Stimulated activated naive B cell treated with anti-CD40 and anti-IgM and Interleukin-4, amounts not matched to agents 10 μg/mL and 1 μg/mL and 100 μg/mL, for 72 hours (primary cell): ENCODE measurements at regions not wholly inside any gene's neighbourhood (a gene's known extent, or its start where the extent isn't known, plus 50 kb on each side); places are given as distances from the start of the nearest gene placed in this dataset.

Experiments used
- ATAC-seq, 2 donors: fragments of 150-1000 bp; cut with Tn5 transposase; replicated peaks; 2 replicates each; pipeline ENCODE4 v1.10.0; 2021; ENCODE audit warnings: moderate library complexity in 1 of 2
- DNase-seq: peaks from one replicate; pipeline ENCODE4 v3.0.0; 2021
- H3K27ac Mint-ChIP-seq: one replicate; pipeline ENCODE4 v1.8.0; 2022; ENCODE audit warnings: mild to moderate bottlenecking, mixed read lengths
- H3K27me3 Mint-ChIP-seq, 2 donors: one replicate each; pipeline ENCODE4 v1.8.0; 2022; ENCODE audit warnings: mixed read lengths in 2 of 2
- H3K36me3 Mint-ChIP-seq, 2 donors: one replicate each; pipeline ENCODE4 v1.8.0; 2022; ENCODE audit warnings: mixed read lengths in 2 of 2, mild to moderate bottlenecking in 1 of 2
- H3K4me1 Mint-ChIP-seq, 2 donors: one replicate each; pipeline ENCODE4 v1.8.0; 2022; ENCODE audit warnings: mixed read lengths in 2 of 2, mild to moderate bottlenecking in 1 of 2
- H3K4me3 Mint-ChIP-seq, 2 donors: one replicate each; pipeline ENCODE4 v1.8.0; 2022; ENCODE audit warnings: mild to moderate bottlenecking in 2 of 2, mixed read lengths in 2 of 2, moderate library complexity in 1 of 2
- H3K9me3 Mint-ChIP-seq, 2 donors: one replicate each; pipeline ENCODE4 v1.8.0; 2022; ENCODE audit warnings: mixed read lengths in 2 of 2, mild to moderate bottlenecking in 1 of 2

- ATAC-seq (no peak), DNase-seq (no peak)
- Mint-ChIP-seq H3K4me3 (no peak overlapping the region), H3K36me3 (no peaks in the 10 kb centered on the region), H3K4me1 (peaks cover 4 to 7% of the 10 kb centered on the region in 2 donors), H3K27ac (no peak overlapping the region), H3K27me3 (no peaks in the 10 kb centered on the region), H3K9me3 (peaks cover 0 to 4% of the 10 kb centered on the region in 2 donors)
These were observed 249.7 kb upstream of the NPY start for GRCh38 chr7:24034251-24034650.

- no peak for DNase-seq
- no peak overlapping the region for H3K4me3 Mint-ChIP-seq
- peaks cover 0 to 4% of the 10 kb centered on the region in 2 donors for H3K9me3 Mint-ChIP-seq
- H3K36me3 Mint-ChIP-seq: no peaks in the 10 kb centered on the region
- H3K27me3 Mint-ChIP-seq: no peaks in the 10 kb centered on the region
- no peak overlapping the region for H3K27ac Mint-ChIP-seq
- H3K4me1 Mint-ChIP-seq: peaks cover 4 to 7% of the 10 kb centered on the region in 2 donors
- no peak for ATAC-seq
These were observed 248.5 kb upstream of the NPY start for GRCh38 chr7:24035366-24036032.

GRCh38 chr7:24036033-24036412, 248.0 kb upstream of the NPY start:
- H3K27ac Mint-ChIP-seq: no peak overlapping the region
- H3K4me1 Mint-ChIP-seq: peaks cover 4 to 7% of the 10 kb centered on the region in 2 donors
- H3K4me3 Mint-ChIP-seq: no peak overlapping the region
- peaks cover 0 to 4% of the 10 kb centered on the region in 2 donors for H3K9me3 Mint-ChIP-seq
- no peak for ATAC-seq
- no peaks in the 10 kb centered on the region for H3K36me3 Mint-ChIP-seq
- H3K27me3 Mint-ChIP-seq: no peaks in the 10 kb centered on the region
- DNase-seq: no peak

- no peaks in the 10 kb centered on the region for H3K27me3 Mint-ChIP-seq
- no peak overlapping the region for H3K4me3 Mint-ChIP-seq
These were observed 245.0 kb upstream of the NPY start for GRCh38 chr7:24038993-24039392.

GRCh38 chr7:24039991-24040624, 243.9 kb upstream of the NPY start:
- Mint-ChIP-seq H3K9me3 (peaks cover 0 to 4% of the 10 kb centered on the region in 2 donors), H3K36me3 (no peaks in the 10 kb centered on the region), H3K27ac (no peak overlapping the region), H3K4me1 (peaks cover 4 to 7% of the 10 kb centered on the region in 2 donors), H3K4me3 (no peak overlapping the region), H3K27me3 (peaks cover 0 to 4% of the 10 kb centered on the region in 2 donors)
- ATAC-seq (no peak), DNase-seq (no peak)

More at GRCh38 chr7:24038993-24039392, 245.0 kb upstream of the NPY start:
- Mint-ChIP-seq H3K9me3 (peaks cover 0 to 4% of the 10 kb centered on the region in 2 donors), H3K4me1 (peaks cover 4 to 7% of the 10 kb centered on the region in 2 donors), H3K36me3 (no peaks in the 10 kb centered on the region), H3K27ac (no peak overlapping the region)
- no peak for DNase-seq
- ATAC-seq: no peak

GRCh38 chr7:24042028-24042427, 242.0 kb upstream of the NPY start:
- Mint-ChIP-seq H3K27me3 (peaks cover 0 to 4% of the 10 kb centered on the region in 2 donors), H3K9me3 (no peaks in the 10 kb centered on the region), H3K4me3 (no peak overlapping the region), H3K36me3 (no peaks in the 10 kb centered on the region), H3K27ac (no peak overlapping the region), H3K4me1 (no peaks in the 10 kb centered on the region)
- DNase-seq (no peak), ATAC-seq (no peak)

- Mint-ChIP-seq H3K4me1 (no peaks in the 10 kb centered on the region), H3K27me3 (peaks cover 3 to 11% of the 10 kb centered on the region in 2 donors), H3K9me3 (peaks cover 3 to 4% of the 10 kb centered on the region in 2 donors), H3K27ac (no peak overlapping the region), H3K36me3 (no peaks in the 10 kb centered on the region), H3K4me3 (no peak overlapping the region)
- DNase-seq: no peak
- ATAC-seq: no peak
These were observed 234.7 kb upstream of the NPY start for GRCh38 chr7:24049296-24049695.

- H3K27ac Mint-ChIP-seq: no peak overlapping the region
- H3K4me1 Mint-ChIP-seq: no peaks in the 10 kb centered on the region
- ATAC-seq: no peak
These were observed 232.9 kb upstream of the NPY start for GRCh38 chr7:24050991-24051560.

GRCh38 chr7:24051651-24052050, 232.3 kb upstream of the NPY start:
- Mint-ChIP-seq H3K4me3 (no peak overlapping the region), H3K36me3 (no peaks in the 10 kb centered on the region), H3K9me3 (peaks cover 3 to 4% of the 10 kb centered on the region in 2 donors), H3K4me1 (no peaks in the 10 kb centered on the region), H3K27ac (no peak overlapping the region), H3K27me3 (peaks cover 0 to 11% of the 10 kb centered on the region in 2 donors)
- ATAC-seq (no peak), DNase-seq (no peak)

More at GRCh38 chr7:24050991-24051560, 232.9 kb upstream of the NPY start:
- H3K4me3 Mint-ChIP-seq: no peak overlapping the region
- H3K36me3 Mint-ChIP-seq: no peaks in the 10 kb centered on the region
- no peak for DNase-seq
- H3K27me3 Mint-ChIP-seq: peaks cover 0 to 11% of the 10 kb centered on the region in 2 donors
- peaks cover 3 to 4% of the 10 kb centered on the region in 2 donors for H3K9me3 Mint-ChIP-seq

- DNase-seq (no peak), ATAC-seq (no peak)
- Mint-ChIP-seq H3K4me1 (no peaks in the 10 kb centered on the region), H3K27me3 (peaks cover 0 to 11% of the 10 kb centered on the region in 2 donors), H3K4me3 (no peak overlapping the region), H3K36me3 (no peaks in the 10 kb centered on the region), H3K27ac (no peak overlapping the region), H3K9me3 (peaks cover 3 to 4% of the 10 kb centered on the region in 2 donors)
These were observed 231.3 kb upstream of the NPY start for GRCh38 chr7:24052572-24053260.

GRCh38 chr7:24054236-24054635, 229.8 kb upstream of the NPY start:
- Mint-ChIP-seq H3K27ac (no peak overlapping the region), H3K27me3 (peaks cover 8 to 11% of the 10 kb centered on the region in 2 donors), H3K4me3 (no peak overlapping the region), H3K9me3 (peaks cover 0 to 1% of the 10 kb centered on the region in 2 donors), H3K36me3 (no peaks in the 10 kb centered on the region), H3K4me1 (no peaks in the 10 kb centered on the region)
- DNase-seq (no peak), ATAC-seq (no peak)

GRCh38 chr7:24057243-24057642, 226.7 kb upstream of the NPY start:
- H3K27ac Mint-ChIP-seq: no peak overlapping the region
- H3K9me3 Mint-ChIP-seq: no peaks in the 10 kb centered on the region
- DNase-seq: no peak
- H3K4me3 Mint-ChIP-seq: no peak overlapping the region
- no peaks in the 10 kb centered on the region for H3K4me1 Mint-ChIP-seq
- no peaks in the 10 kb centered on the region for H3K36me3 Mint-ChIP-seq
- H3K27me3 Mint-ChIP-seq: peaks cover 8 to 10% of the 10 kb centered on the region in 2 donors
- ATAC-seq: no peak

- Mint-ChIP-seq H3K9me3 (peaks cover 0 to 1% of the 10 kb centered on the region in 2 donors), H3K4me1 (no peaks in the 10 kb centered on the region)
- no peak for ATAC-seq
These were observed 225.0 kb upstream of the NPY start for GRCh38 chr7:24058953-24059352.

GRCh38 chr7:24059775-24060174, 224.2 kb upstream of the NPY start:
- DNase-seq: no peak
- H3K4me1 Mint-ChIP-seq: no peaks in the 10 kb centered on the region
- no peak overlapping the region for H3K27ac Mint-ChIP-seq
- peaks cover 4 to 8% of the 10 kb centered on the region in 2 donors for H3K27me3 Mint-ChIP-seq
- no peaks in the 10 kb centered on the region for H3K36me3 Mint-ChIP-seq
- no peak for ATAC-seq
- peaks cover 0 to 4% of the 10 kb centered on the region in 2 donors for H3K9me3 Mint-ChIP-seq
- H3K4me3 Mint-ChIP-seq: no peak overlapping the region

More at GRCh38 chr7:24058953-24059352, 225.0 kb upstream of the NPY start:
- Mint-ChIP-seq H3K27me3 (peaks cover 4 to 8% of the 10 kb centered on the region in 2 donors), H3K27ac (no peak overlapping the region), H3K36me3 (no peaks in the 10 kb centered on the region), H3K4me3 (no peak overlapping the region)
- DNase-seq: no peak
